Peyer's patch (tissue), 4 donors: ENCODE measurements at regions not wholly inside any gene's neighbourhood (a gene's known extent, or its start where the extent isn't known, plus 50 kb on each side); places are given as distances from the start of the nearest gene placed in this dataset.

Experiments used
- CTCF ChIP-seq, 6 experiments: fragments of 450-650 bp in 4 of 6; fragments of 200-600 bp in 2 of 6; sonication (generic) in 1 of 6; IDR thresholded peaks; one replicate each; pipeline ENCODE4 v1.5.1; 2017 to 2019; ENCODE audit warnings: antibody characterized with exemption in 6 of 6, mild to moderate bottlenecking in 3 of 6, moderate library complexity in 1 of 6
- POLR2A ChIP-seq, 2 donors: fragments of 450-650 bp; IDR thresholded peaks; one replicate each; pipeline ENCODE4 v1.5.1; 2017; ENCODE audit warnings: antibody characterized with exemption in 2 of 2, mild to moderate bottlenecking in 2 of 2, moderate library complexity in 2 of 2

- TF ChIP-seq CTCF (IDR thresholded peaks at IDR 0.05) (no peak), POLR2A (IDR thresholded peaks at IDR 0.05) (no peak)
Observed at GRCh38 chr14:54200726-54201125, 196.1 kb upstream of the CDKN3 start.
